HCT116 (cell line): ENCODE measurements at regions not wholly inside any gene's neighbourhood (a gene's known extent, or its start where the extent isn't known, plus 50 kb on each side); places are given as distances from the start of the nearest gene placed in this dataset.

Experiments used
- ATAC-seq: fragments of 200-7000 bp; cut with Tn5 transposase; 2 replicates; pipeline ENCODE4 v1.9.1; 2020; ENCODE audit warnings: mild to moderate bottlenecking, moderate library complexity
- BruUV-seq: library from RNA; stranded (reverse); fragments of 400-500 nt; replicated peaks from 2 replicates; lab custom pipeline; 2021; lab: Mats Ljungman, UMichigan
- CTCF ChIA-PET: fragments of 300-600 bp; sonication (Branson Sonifier 250); formaldehyde crosslinking; loops from one replicate; lab custom pipeline; 2021; ENCODE audit warnings: antibody characterized with exemption; lab: Charles Lee
- POLR2A ChIA-PET: fragments of 300-600, 350-600 bp; sonication (Branson Sonifier 250); formaldehyde crosslinking; loops from one replicate; lab custom pipeline; 2021; ENCODE audit warnings: antibody characterized with exemption; lab: Charles Lee
- RAD21 ChIA-PET, 2 experiments: fragments of 300-600 bp; sonication (Branson Sonifier 250); formaldehyde crosslinking; loops; one replicate each; lab custom pipeline; 2023; ENCODE audit warnings: low total read pairs in 2 of 2; ENCODE audit not compliant: uncharacterized antibody in 2 of 2, unreplicated experiment in 2 of 2, low non-redundant PET in 1 of 2; lab: Charles Lee
- DNase-seq: peaks from one replicate; pipeline ENCODE4 v3.0.0-alpha.2; 2010; ENCODE audit warnings: low read depth, low spot score
- H2AFZ ChIP-seq: fragments of 200-600 bp; shearing (Covaris generic), sonication (generic); 2 replicates; pipeline ENCODE4 v1.6.1; 2017; ENCODE audit warnings: low read depth, mixed run types, mixed read lengths, antibody characterized with exemption, low read length; ENCODE audit not compliant: poor library complexity, severe bottlenecking
- H3K27ac ChIP-seq: 2 replicates; pipeline ENCODE4 v1.5.1; 2012; ENCODE audit warnings: low read depth, low read length
- H3K27me3 ChIP-seq: fragments of 200-600 bp; sonication (generic); 2 replicates; pipeline ENCODE4 v1.6.1; 2016; ENCODE audit warnings: mixed run types, low read length, mixed read lengths; ENCODE audit not compliant: insufficient read depth
- H3K36me3 ChIP-seq, 2 experiments: fragments of 200-500 bp in 1 of 2; fragments of 200-600 bp in 1 of 2; sonication (Bioruptor generic) in 1 of 2; sonication (generic) in 1 of 2; 2 replicates each; pipeline versions ENCODE4 v1.5.1 to v1.6.1; 2014 to 2016; ENCODE audit warnings: low read length in 2 of 2, inconsistent platforms in 1 of 2, mixed read lengths in 1 of 2, mixed run types in 1 of 2; ENCODE audit not compliant: insufficient read depth in 2 of 2, control insufficient read depth in 1 of 2
- H3K4me1 ChIP-seq, 2 experiments: fragments of 200-600 bp in 1 of 2; sonication (generic) in 1 of 2; 2 replicates each; pipeline versions ENCODE4 v1.5.1 to v1.6.1; 2012 to 2017; ENCODE audit warnings: low read length in 2 of 2, inconsistent platforms in 1 of 2, mild to moderate bottlenecking in 1 of 2, mixed read lengths in 1 of 2, mixed run types in 1 of 2, moderate library complexity in 1 of 2; ENCODE audit not compliant: insufficient read depth in 2 of 2, control insufficient read depth in 1 of 2
- H3K4me2 ChIP-seq: fragments of 200-600 bp; sonication (generic); 2 replicates; pipeline ENCODE4 v1.6.1; 2017; ENCODE audit warnings: mixed run types, low read length, mixed read lengths
- H3K4me3 ChIP-seq, 2 experiments: fragments of 200-600 bp in 1 of 2; sonication (generic) in 1 of 2; replicated peaks in 1 of 2; 2 replicates each; pipeline ENCODE4 v1.5.1; 2011 to 2016; ENCODE audit warnings: low read length in 2 of 2, control low read depth in 1 of 2, low read depth in 1 of 2, mild to moderate bottlenecking in 1 of 2, mixed read lengths in 1 of 2, mixed run types in 1 of 2
- H3K79me2 ChIP-seq: fragments of 200-600 bp; sonication (generic); 2 replicates; pipeline ENCODE4 v1.6.1; 2017; ENCODE audit warnings: mild to moderate bottlenecking, mixed run types, low read length, moderate library complexity, mixed read lengths; ENCODE audit not compliant: insufficient read depth
- H3K9ac ChIP-seq: fragments of 200-600 bp; sonication (generic); 2 replicates; pipeline ENCODE4 v1.6.1; 2016; ENCODE audit warnings: low read length, mixed read lengths
- H3K9me2 ChIP-seq: fragments of 200-600 bp; sonication (generic), shearing (Covaris generic); 2 replicates; pipeline ENCODE4 v1.6.1; 2017; ENCODE audit warnings: mixed run types, mild to moderate bottlenecking, moderate library complexity; ENCODE audit not compliant: insufficient read depth
- H3K9me3 ChIP-seq, 2 experiments: fragments of 200-500 bp in 1 of 2; fragments of 200-600 bp in 1 of 2; sonication (Bioruptor generic) in 1 of 2; sonication (generic) in 1 of 2; 2 replicates each; pipeline ENCODE4 v1.6.1; 2014 to 2017; ENCODE audit warnings: low read length in 2 of 2, mixed read lengths in 2 of 2, inconsistent platforms in 1 of 2, low read depth in 1 of 2, mild to moderate bottlenecking in 1 of 2, mixed run types in 1 of 2, moderate library complexity in 1 of 2; ENCODE audit not compliant: control insufficient read depth in 1 of 2, insufficient read depth in 1 of 2
- H4K20me1 ChIP-seq: fragments of 200-600 bp; sonication (generic), shearing (Covaris generic); 2 replicates; pipeline ENCODE4 v1.6.1; 2017; ENCODE audit warnings: mixed run types, mild to moderate bottlenecking, moderate library complexity; ENCODE audit not compliant: insufficient read depth
- CEBPB ChIP-seq: IDR thresholded peaks from 2 replicates; pipeline ENCODE4 v1.6.1; 2012; ENCODE audit warnings: low read depth
- EZH2phosphoT487 ChIP-seq: fragments of 200-600 bp; IDR thresholded peaks from 2 replicates; pipeline ENCODE4 v1.6.1; 2018; ENCODE audit warnings: antibody characterized with exemption, borderline replicate concordance
- JUND ChIP-seq: IDR thresholded peaks from 2 replicates; pipeline ENCODE4 v1.6.1; 2012
- POLR2A ChIP-seq: IDR thresholded peaks from 2 replicates; pipeline ENCODE4 v1.7.0; 2011; ENCODE audit warnings: borderline replicate concordance; ENCODE audit not compliant: insufficient read depth, insufficient read length; ENCODE audit errors: extremely low read depth
- POLR2AphosphoS5 ChIP-seq: IDR thresholded peaks from 2 replicates; pipeline ENCODE4 v1.6.1; 2011; ENCODE audit warnings: mild to moderate bottlenecking, low read depth, low read length, moderate library complexity
- RAD21 ChIP-seq: IDR thresholded peaks from 2 replicates; pipeline ENCODE4 v1.6.1; 2012; ENCODE audit warnings: low read depth, mild to moderate bottlenecking
- SP1 ChIP-seq: IDR thresholded peaks from 2 replicates; pipeline ENCODE4 v1.6.1; 2012; ENCODE audit warnings: low read depth
- SRF ChIP-seq: IDR thresholded peaks from 2 replicates; pipeline ENCODE4 v1.6.1; 2012; ENCODE audit warnings: low read depth
- ZFX ChIP-seq: fragments of 450-650 bp; IDR thresholded peaks from 2 replicates; pipeline ENCODE4 v1.6.1; 2017
- ZNF274 ChIP-seq: fragments of 200-500 bp; sonication (Bioruptor generic); IDR thresholded peaks from 2 replicates; pipeline ENCODE4 v1.6.1; 2014; ENCODE audit warnings: mild to moderate bottlenecking, low read depth, low read length, inconsistent platforms
- intact Hi-C: fragments of 100-400 bp; cut with micrococcal nuclease; formaldehyde crosslinking; loops from 2 replicates; pipeline ENCODE4 v1.10.0; 2022
- TF ChIP-seq, protein P1 (sequence below): IDR thresholded peaks from 2 replicates; pipeline ENCODE4 v1.6.1; 2012
- TF ChIP-seq, protein P2 (sequence below), 3 experiments: fragments of 200-600 bp in 1 of 3; sonication (generic) in 1 of 3; IDR thresholded peaks in 2 of 3; conservative IDR thresholded peaks in 1 of 3; 2 replicates each; pipeline ENCODE4 v1.5.1; 2012 to 2017; ENCODE audit warnings: low read depth in 2 of 3, low read length in 2 of 3, antibody characterized with exemption in 1 of 3, borderline replicate concordance in 1 of 3, control low read depth in 1 of 3, mild to moderate bottlenecking in 1 of 3, mixed read lengths in 1 of 3, mixed run types in 1 of 3, moderate library complexity in 1 of 3; ENCODE audit not compliant: insufficient read depth in 1 of 3

- TF ChIP-seq POLR2AphosphoS5, result no peak
- TF ChIP-seq SP1, result no peak
Observed at GRCh38 chrX:150310417-150310816, 52.7 kb upstream of the MAMLD1 start (continued).

DNA sequence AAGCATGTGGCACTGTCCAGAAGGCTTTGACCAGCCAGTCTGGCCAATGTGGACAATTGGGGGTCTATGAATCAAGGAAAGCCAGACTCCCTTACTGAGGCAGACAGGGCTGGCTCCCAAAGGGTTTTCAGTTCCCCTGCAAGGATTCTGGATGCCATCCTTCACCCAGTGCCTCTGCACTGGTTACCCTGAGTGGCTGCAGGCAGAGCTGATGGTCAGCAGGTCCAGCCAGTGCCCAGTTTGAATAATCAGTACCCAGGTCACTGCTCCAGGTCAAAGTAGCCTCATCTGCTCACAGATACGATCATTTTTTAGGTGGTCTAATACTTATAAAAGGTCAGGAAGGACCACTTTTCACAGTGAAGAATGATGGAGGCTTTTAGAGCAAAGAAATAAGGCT, 52.2 kb upstream of the MAMLD1 start:
- no peak for ATAC-seq

More for the DNA sequence above, 52.2 kb upstream of the MAMLD1 start:
- intact Hi-C loops, result no loop called here
- ChIA-PET CTCF (no interaction called here), POLR2A (no interaction called here), RAD21 (no interaction called here)
- Histone ChIP-seq H3K4me3 (no peak overlapping the region), H3K36me3 (no peaks in the 10 kb centered on the region), H4K20me1 (no peaks in the 10 kb centered on the region), H3K79me2 (no peaks in the 10 kb centered on the region), H3K27me3 (no peaks in the 10 kb centered on the region), H3K9me2 (no peaks in the 10 kb centered on the region), H3K9me3 (no peaks in the 10 kb centered on the region), H2AFZ (no peak overlapping the region), H3K4me2 (no peak overlapping the region), H3K27ac (no peak overlapping the region), H3K4me1 (no peaks in the 10 kb centered on the region), H3K9ac (no peak overlapping the region)
- DNase-seq, result no peak
- TF ChIP-seq SRF (no peak), JUND (no peak), CEBPB (no peak), RAD21 (no peak), POLR2AphosphoS5 (no peak), POLR2A (no peak), ZNF274 (no peak), ZFX (no peak), EZH2phosphoT487 (no peak)
- TF ChIP-seq, protein P1, sequence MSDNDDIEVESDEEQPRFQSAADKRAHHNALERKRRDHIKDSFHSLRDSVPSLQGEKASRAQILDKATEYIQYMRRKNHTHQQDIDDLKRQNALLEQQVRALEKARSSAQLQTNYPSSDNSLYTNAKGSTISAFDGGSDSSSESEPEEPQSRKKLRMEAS, result no peak
- TF ChIP-seq, protein P2, sequence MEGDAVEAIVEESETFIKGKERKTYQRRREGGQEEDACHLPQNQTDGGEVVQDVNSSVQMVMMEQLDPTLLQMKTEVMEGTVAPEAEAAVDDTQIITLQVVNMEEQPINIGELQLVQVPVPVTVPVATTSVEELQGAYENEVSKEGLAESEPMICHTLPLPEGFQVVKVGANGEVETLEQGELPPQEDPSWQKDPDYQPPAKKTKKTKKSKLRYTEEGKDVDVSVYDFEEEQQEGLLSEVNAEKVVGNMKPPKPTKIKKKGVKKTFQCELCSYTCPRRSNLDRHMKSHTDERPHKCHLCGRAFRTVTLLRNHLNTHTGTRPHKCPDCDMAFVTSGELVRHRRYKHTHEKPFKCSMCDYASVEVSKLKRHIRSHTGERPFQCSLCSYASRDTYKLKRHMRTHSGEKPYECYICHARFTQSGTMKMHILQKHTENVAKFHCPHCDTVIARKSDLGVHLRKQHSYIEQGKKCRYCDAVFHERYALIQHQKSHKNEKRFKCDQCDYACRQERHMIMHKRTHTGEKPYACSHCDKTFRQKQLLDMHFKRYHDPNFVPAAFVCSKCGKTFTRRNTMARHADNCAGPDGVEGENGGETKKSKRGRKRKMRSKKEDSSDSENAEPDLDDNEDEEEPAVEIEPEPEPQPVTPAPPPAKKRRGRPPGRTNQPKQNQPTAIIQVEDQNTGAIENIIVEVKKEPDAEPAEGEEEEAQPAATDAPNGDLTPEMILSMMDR (IDR thresholded peaks at IDR 0.05 in 2 of 3, conservative IDR thresholded peaks at IDR 0.05 in 1 of 3; ENCODE audit: borderline replicate concordance in 1 of 3, insufficient read depth in 1 of 3, low read depth in 2 of 3, low read length in 2 of 3), result no peak
- no TSS peak for BruUV-seq
